GM18873 (cell line): ENCODE measurements at regions not wholly inside any gene's neighbourhood (a gene's known extent, or its start where the extent isn't known, plus 50 kb on each side); places are given as distances from the start of the nearest gene placed in this dataset.
"Not testable (repeated sequence)": the region's sequence is repeated elsewhere in the genome, so short reads cannot be mapped to it uniquely, and the experiment has no call there.

ENCODE experiments used
- ATAC-seq: cut with Tn5 transposase; IDR thresholded peaks from one replicate; pipeline ENCODE4 v1.9.1; 2021; ENCODE audit warnings: mild to moderate bottlenecking, moderate library complexity, moderate number of reproducible peaks; ENCODE audit not compliant: unreplicated experiment, low FRiP score

GRCh38 chr7:69395061-69395714, 203.1 kb upstream of the AUTS2 start:
- no peak for ATAC-seq

DNA sequence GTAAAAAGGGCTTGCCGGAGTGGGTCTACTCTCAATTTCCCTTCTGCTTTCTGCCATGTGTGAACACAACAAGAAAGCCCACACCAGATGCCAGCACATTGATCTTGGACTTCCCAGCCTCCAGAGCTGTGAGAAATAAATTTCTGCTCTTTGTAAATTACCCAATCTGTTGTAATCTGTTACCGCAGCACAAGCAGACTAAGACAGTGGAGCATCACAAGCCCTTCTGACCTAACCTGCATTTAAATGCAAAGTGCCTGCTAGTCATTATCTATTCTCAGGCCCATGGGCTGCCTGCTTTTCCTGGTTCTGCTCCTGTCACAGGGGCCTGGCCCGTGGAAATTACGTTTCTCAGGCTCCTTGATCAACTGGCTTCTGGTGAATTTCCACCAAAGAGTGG, 199.3 kb upstream of the AUTS2 start:
- ATAC-seq = no peak

GRCh38 chr7:69399401-69399800, 198.9 kb upstream of the AUTS2 start:
- ATAC-seq = no peak

DNA sequence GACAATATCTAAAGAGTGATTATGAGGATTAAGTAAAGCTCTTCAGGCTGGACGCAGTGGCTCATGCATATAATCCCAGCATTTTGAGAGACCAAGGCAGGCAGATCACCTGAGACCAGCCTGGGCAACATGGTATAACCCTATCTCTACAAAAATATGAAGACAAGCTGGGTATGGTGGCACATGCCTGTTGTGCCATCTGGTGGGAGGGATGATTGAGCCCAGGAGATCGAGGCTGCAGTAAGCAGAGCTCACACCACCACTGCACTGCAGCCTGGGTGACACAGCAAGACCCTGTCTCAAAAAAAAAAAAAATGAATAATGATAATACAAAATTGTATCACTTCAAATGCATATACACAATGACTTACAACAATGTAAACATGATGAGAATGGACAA, 195.6 kb upstream of the AUTS2 start:
- ATAC-seq = no peak

DNA sequence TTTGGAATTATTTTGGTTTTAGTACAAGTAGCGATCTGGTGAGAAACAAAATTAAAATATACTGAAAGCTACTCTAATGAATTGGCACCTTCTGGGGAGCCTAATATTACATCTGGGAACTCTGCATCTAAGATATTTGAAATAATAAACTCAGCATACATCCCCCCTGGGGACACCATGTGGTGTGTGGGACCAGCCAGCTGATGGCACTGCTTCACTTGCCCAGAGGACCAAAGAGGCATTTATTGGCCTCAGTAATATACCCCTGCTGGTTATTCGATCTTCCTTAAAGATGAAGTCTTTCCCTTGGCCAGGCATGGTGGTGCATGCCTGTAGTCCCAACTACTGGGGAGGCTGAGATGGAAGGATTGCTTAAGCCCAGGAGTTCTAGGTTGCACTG, 195.1 kb upstream of the AUTS2 start:
- no peak for ATAC-seq

DNA sequence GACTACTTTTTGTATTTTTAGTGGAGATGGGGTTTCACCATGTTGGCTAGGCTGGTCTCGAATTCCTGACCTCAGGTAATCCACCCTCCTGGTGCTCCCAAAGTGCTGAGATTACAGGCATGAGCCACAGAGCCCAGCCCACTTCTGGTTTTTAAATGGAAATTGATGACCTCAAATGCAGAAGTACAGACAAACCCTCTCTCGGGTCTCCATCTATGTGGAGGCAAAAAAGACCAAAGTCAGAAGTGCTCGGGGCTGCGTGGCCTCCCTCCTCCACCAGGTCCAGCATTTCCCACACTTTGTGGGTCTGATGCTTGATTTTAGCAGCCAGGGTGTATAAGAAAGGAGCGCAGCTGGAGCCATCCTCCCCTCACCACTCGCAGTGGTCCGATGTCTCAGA, 187.3 kb upstream of the AUTS2 start:
- no peak for ATAC-seq

GRCh38 chr7:69411466-69411865, 186.8 kb upstream of the AUTS2 start:
- ATAC-seq = no peak

DNA sequence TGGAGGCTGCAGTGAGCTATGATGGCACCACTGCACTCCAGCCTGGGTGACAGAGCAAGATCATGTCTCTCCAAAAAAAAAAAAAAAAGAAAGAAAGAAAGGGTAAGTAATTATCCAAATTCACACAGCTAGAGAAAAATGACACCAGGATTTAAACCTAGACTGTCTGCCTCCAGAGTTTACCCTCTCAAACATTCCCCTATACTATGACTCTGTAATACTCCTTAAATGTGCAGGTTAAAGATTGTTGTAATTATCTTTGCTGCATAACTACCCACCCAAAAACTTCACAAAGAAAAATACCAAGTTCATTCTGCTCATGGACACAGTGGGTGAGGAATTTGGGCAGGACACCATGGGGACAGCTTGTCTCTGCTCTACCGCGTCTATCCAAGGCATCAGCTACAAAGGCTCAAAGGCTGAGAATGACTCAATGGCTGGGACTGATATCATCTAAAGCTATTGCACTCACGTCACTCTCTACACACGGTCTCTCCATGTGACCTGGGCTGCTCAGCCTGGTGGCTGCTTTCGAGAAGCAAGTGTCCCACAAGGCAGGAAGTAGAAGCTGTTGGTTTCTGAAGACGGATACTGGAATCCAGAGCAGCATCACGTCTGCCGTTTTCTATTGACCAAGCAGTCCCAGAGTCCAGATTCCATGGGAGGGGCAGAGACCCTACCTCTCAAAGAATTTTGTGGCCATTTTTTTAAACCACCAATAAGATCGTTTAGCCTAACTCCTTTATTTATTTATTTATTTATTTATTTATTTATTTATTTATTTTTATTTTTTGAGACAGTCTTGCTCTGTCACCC, 185.7 kb upstream of the AUTS2 start:
- peak; percentile 64 for ATAC-seq

GRCh38 chr7:69414555-69414954, 183.7 kb upstream of the AUTS2 start:
- no peak for ATAC-seq

DNA sequence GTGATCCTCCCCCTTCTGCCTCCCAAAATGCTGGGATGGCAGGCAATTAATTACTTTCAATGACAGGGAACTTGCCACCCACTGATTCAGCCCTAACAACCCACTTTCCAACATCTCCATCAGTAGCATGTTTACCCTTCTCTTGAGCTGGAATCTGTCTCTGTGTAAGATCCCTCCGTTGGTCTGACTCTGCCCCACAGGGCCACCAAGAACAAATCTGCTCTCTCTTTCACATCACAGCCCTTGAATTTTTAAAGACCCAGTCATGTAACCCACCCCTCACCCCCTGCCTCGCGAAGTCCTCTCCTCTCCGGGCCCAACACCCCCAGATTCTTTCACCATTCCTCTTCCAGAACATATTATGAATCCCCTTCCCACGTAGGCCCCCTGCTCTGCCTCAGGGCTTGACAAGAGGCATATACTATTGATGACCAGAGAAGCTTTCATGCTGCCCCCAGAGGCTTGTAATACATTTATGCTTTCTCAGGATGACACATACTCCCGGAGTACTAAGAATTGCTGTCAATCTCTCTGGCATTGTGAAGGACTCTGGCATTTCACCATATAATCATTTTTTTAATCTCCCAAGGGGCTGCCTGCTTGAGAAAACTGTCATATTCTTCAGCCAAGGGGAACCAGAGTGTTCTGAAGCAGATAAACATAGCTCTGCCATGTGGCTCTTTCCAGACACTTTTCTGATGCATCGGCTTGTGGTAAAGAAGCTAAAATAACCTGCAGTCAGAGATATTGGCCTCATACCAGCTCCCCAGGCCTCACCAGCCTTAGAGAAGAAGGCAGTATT, 179.2 kb upstream of the AUTS2 start:
- ATAC-seq = no peak

DNA sequence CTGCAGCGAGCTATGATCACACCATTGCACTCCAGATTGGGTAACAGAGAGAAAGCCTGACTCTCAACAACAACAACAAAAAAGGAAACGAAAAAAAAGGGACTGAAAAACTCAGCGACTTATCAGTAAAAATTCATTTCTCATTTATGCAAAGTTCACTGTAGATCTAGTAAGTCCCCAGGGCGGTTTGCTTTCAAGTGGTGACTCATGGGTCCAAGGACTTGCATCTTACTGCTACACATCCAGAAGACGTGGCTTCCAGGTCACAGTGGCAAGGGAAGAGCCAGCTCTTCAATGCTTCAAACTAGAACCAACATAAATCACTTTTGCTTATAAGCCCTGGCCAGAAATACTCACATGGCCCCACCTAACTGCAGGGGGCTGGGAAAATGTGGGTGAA, 178.3 kb upstream of the AUTS2 start:
- ATAC-seq = no peak

DNA sequence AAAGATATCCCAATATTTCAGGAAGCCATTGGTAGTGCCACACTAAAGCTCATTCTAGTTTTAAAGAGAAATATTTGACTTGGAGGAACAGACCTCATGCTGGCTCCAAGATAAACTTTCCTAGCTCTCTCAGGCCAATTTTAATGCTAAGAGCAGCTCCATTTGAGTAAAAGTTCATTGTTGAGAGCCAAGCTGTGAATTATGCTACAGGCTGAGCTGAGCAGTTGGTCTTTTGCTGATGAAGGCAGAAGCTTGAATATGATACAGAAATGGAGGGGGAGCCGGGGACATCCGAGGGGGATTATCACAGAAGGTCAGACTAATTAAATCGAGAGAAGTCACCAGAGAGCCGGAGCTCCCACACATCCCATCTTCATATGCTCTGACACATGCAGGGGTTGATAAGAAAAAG, 175.7 kb upstream of the AUTS2 start:
- no peak for ATAC-seq

DNA sequence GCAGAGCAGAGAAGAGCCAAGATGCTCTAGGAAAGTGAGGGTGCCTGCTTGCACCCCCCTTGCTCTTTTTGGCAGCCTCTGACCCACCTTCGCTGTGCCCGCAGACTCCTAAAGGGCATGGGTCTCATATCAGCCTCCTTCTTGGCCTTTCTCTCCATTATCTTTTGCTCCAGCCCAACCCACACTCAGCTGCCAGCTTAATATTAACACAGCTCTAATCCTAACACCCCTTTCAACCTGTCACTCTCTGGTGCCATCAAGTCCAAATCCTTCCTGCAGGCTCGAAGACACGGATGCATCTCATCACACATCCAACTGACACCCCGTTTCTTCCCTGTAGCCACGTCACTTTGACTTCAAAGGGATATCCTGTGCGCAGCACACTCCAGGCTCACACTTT, 171.6 kb upstream of the AUTS2 start:
- ATAC-seq = no peak

- ATAC-seq = no peak
Observed at GRCh38 chr7:69428089-69428488, 170.2 kb upstream of the AUTS2 start.

- no peak for ATAC-seq
Observed at GRCh38 chr7:69429911-69430383, 168.3 kb upstream of the AUTS2 start.

- ATAC-seq = no peak
Observed at GRCh38 chr7:69430384-69431021, 167.8 kb upstream of the AUTS2 start.

DNA sequence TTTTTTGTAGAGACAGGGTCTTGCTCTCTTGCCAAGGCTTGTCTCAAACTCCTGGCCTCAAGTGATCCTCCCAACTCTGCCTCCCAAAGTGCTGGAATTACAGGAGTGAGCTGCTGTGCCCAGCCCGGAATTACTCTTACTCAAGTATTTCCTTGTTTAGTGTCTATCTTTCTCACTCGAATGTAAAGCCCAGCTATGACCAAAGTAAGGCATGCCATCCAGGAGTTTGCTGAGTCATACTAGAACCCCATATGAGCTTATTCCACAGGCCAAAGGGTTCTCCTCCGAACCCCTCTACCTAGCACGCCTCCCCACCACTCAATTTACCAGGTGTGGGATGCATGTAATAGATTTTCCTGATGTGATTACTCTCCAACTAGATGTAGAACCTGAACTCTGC, 166.6 kb upstream of the AUTS2 start:
- no peak for ATAC-seq

DNA sequence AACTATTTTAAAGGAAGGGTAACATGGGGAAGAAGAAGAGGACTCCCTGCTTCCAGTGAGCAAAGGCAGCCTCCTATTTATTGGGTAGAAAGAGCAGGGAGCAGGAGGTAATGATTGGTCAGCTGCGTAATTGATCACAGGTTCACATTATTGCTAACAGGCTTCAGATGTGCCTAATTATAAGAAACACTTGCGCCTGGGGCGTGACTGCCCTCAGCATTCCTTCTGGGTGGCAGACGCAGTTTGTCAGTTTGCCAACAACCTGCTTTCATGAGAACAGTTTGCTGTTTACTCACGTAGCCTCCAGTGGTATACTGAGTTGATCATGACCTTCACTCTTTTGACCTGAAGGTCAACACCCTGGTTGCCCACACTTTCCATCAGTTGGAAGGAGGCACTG, 166.0 kb upstream of the AUTS2 start:
- ATAC-seq = not testable (repeated sequence)

DNA sequence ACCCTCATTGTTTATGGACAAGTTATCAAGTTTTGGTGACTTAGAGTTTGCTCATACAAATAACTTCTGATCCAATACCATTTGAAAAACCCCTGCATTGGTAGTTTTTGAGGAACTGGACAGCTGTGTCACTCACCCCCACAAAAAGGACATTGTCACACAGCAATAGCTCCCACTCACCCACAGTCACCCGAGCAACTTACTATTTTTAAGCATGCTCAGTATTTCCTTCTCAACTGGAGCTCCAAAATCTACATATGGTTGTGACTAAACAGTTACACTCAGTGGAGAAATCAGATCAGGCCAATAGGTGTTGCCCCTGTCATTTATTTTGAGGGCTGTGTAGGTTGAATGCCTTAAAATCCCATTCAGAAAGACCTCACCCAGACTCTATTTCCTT, 165.2 kb upstream of the AUTS2 start:
- no peak for ATAC-seq

DNA sequence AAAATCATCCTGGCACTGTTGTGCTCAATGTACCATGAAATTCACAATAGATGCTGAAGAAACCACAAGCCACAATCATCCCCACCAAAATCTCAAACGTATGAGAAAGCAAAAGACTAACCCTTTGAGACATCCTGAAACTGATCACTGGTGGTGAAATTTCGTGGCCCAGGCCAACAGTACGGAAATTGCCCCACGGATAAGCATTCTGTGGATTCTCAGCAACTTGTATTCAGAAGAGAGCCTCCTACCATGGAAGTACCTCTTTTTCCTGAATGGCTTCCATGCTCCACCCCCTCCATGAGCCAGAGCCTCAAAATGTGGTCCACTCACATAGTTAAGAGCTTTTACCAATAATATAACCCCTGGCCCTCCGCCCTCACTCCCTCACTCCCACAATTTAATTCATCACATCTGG, 163.9 kb upstream of the AUTS2 start:
- no peak for ATAC-seq

- ATAC-seq = no peak
Observed at GRCh38 chr7:69435711-69436110, 162.6 kb upstream of the AUTS2 start.
